Lower leg skin (tissue), 3 donors: ENCODE measurements at regions not wholly inside any gene's neighbourhood (a gene's known extent, or its start where the extent isn't known, plus 50 kb on each side); places are given as distances from the start of the nearest gene placed in this dataset.

Experiments used
- CTCF ChIP-seq, 3 donors: fragments of 450-650 bp; IDR thresholded peaks; one replicate each; pipeline ENCODE4 v1.5.1; 2016; ENCODE audit warnings: antibody characterized with exemption in 3 of 3, mild to moderate bottlenecking in 3 of 3, moderate library complexity in 2 of 3
- POLR2A ChIP-seq, 2 donors: fragments of 450-650 bp; IDR thresholded peaks; one replicate each; pipeline ENCODE4 v1.6.1; 2016 to 2017; ENCODE audit warnings: antibody characterized with exemption in 2 of 2, mild to moderate bottlenecking in 1 of 2, moderate library complexity in 1 of 2

GRCh38 chr6:105785066-105785811, 300.9 kb upstream of the PRDM1 start:
- TF ChIP-seq POLR2A (IDR thresholded peaks at IDR 0.05) (no peak), CTCF (IDR thresholded peaks at IDR 0.05) (no peak)
